Stimulated activated naive CD4-positive, alpha-beta T cell (primary cell): ENCODE measurements at regions not wholly inside any gene's neighbourhood (a gene's known extent, or its start where the extent isn't known, plus 50 kb on each side); places are given as distances from the start of the nearest gene placed in this dataset.

Source experiments
- DNase-seq, 6 experiments: peaks; one replicate each; lab custom pipeline; 2025; lab: John Stamatoyannopoulos, UW

DNA sequence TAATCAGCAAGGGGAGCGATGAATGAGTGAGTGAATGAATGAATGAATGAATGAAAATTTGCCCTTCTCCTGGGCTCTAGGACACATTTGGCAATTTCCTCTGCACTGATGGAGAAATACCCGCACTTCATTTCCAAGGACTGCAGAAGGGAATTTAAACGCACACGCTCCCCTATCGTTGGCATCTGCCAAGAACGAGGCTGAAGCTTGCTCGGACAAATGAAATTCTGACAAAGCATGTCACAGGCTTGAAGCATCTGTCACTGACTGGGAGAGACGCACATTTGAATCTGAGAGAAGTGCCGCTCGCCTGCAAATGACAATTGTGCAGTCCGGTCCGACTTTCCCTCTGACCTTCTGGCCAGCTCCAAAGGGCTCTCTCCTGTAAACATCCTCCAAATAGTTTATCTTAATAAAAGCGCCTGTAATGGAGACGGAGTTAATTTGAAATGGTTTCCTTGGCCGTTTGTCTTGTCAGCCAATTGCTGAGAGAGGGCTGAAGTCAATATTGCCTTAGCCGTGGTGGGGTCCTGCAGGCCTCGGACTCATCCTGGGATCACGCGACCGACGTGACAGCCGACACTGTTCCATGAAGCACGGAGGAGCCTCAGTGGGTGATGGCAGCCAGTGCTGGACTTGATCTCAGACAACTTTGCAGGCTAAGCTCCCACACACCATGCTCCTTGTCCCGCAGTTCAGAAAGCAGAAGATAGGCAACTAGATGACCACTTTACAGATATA, 260.7 kb downstream of the MN1 start:
- DNase-seq, result no peak

DNA sequence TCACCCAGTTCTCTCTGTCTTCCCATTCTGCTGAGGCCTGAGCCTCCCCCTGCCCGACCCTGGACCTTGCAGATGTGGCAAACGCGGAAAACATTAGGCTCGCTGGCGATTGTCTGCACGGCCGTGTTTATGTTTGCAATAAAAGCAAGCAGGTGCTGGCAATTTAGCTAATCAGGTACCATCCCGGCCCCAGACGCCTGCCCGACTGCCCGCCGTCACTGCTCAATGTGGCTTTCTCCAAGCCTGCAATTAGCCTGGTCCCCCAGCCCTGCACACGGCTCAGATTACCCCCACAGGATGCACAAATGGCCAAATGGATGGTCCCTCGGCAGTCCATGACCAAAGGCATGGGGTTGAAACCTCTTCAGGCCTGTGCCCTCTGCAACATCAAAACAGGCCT, 259.7 kb downstream of the MN1 start:
- DNase-seq, result no peak

DNA sequence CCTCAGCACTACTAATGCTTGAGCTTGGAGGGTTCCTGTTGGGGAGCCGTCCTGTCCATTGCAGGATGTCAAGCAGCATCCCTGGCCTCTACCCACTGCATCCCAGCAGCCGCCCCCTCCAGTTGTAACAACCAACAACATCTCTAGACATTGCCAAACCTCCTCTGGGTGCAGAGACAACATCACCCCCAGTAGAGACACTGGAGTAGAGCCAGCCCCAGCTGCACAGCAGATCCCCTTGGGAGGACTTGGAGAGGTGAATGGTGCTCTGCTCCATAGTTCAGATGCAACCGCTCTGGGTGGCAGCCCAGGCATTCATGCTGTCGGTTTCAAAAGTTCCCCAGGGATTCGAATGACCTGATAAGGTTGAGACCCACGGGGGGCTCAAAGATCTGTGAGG, 259.0 kb downstream of the MN1 start:
- no peak for DNase-seq

DNA sequence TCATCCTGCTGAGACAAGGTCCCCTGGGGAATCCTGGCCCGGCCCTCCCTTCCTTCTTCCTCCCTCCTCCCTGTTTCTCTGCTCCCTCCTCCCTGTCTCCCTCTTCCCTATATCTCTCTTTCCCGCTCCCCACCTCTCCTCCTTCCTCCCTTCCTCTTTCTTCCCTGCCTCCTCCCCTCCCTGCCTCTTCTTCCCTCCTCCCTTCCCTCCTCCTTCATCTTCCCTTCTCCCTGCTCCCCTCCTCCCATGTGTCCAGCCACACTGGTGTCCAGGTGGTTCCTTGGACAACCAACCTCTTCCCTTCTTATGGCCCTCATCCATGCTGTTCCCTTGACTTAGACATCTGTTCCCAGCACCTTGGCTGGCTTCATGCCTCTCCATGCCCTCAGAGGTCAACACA, 258.1 kb downstream of the MN1 start:
- no peak for DNase-seq

DNA sequence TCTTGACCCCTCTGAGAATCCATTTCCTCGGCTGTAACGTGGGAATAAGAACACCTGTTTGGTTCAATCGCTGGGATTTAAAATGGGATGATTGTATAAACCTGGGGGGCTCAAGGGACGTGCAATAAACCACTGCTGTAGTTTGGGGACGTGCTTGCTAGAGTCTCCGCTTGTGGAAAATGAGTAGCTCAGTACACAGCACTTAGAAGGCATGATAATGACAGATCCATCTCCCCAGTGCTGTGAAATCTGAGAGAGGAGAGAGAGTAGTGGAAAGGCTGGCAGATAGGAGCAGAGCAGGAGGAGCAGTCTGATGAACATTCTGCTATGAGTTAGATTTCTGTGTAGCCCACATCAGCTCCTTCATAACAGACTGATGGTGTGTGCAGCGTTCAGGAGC, 256.5 kb downstream of the MN1 start:
- no peak for DNase-seq

DNA sequence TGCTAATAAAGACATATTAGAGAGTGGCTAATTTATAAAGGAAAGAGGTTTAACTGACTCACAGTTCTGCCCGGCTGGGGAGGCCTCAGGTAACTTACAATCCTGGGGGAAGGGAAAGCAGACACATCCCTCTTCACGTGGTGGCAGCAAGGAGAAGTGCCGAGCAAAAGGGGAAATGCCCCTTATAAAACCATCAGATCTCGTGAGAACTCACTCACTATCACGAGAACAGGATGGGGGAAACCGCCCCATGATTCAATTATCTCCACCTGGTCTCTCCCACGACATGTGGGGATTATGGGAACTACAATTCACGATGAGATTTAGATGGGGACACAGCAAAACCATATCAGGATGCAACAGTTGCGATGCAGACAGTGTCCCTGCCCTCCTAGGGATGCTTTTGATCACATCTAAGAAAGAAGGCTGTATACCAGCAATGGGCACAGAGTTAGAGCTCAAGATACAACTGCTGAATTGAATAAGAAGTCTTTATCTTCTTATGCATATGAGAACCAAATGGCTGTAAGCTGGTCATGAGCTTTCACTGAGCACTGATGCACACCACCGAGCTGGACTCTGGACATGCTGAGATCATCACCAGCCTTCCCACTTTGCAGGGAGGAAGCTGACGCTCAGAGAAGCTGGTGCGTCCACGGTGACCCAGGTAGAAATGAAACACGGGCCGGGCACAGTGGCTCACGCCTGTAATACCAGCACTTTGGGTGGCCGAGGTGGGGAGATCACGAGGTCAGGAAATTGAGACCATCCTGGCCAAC, 255.2 kb downstream of the MN1 start:
- DNase-seq, result no peak

DNA sequence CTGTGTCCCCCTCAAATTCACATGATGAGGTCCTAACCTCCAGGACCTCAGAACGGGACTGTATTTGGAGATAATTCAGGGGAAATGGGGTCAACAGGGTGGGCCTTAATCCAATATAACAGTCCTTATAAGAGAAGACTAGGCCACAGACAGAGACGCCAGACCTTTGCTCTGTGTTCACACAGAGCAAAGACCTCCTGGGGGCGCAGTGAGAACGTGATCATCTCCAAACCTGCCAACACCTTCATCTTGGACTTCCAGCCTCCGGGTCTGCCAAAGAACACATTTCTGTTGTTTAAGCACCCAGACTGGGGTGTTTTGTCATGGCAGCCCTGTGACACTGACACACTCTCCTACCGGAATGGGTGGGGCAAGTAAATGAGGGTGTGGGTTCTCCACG, 250.2 kb downstream of the MN1 start:
- no peak for DNase-seq

DNA sequence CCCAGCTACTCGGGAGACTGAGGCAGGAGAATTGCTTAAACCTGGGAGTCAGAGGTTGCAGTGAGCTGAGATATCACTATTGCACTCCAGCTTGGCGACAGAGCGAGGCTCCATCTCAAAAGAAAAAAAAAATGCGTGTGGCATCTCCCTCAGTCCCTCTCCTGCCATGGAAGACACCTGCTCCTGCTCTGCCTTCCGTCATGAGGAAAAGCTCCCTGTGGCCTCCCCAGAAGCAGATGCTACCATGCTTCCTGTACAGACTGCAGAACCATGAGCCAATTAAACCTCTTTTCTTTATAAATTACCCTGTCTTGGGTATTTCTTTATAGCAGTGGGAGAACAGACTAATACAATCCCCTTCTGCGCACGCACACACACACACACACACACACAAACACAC, 249.4 kb downstream of the MN1 start:
- no peak for DNase-seq

DNA sequence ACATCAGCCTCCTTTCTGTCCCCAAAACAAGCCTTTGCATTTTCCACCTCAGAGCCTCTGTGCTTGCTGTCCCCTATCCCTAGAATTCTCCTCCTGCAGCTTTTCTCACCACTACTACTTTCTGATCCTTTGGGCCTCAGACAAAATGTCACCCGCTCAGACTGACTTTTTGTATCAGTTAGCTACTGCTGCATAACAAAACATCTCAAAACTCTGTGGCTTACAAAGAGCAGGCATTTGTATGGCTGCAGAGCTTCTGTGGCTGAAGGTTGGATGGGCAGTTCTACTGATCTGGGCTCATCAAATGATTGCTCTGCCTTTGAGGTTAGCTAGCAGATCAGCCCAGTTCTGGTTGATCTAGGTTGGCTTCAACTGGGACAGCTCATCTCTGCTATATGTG, 248.7 kb downstream of the MN1 start:
- no peak for DNase-seq

DNA sequence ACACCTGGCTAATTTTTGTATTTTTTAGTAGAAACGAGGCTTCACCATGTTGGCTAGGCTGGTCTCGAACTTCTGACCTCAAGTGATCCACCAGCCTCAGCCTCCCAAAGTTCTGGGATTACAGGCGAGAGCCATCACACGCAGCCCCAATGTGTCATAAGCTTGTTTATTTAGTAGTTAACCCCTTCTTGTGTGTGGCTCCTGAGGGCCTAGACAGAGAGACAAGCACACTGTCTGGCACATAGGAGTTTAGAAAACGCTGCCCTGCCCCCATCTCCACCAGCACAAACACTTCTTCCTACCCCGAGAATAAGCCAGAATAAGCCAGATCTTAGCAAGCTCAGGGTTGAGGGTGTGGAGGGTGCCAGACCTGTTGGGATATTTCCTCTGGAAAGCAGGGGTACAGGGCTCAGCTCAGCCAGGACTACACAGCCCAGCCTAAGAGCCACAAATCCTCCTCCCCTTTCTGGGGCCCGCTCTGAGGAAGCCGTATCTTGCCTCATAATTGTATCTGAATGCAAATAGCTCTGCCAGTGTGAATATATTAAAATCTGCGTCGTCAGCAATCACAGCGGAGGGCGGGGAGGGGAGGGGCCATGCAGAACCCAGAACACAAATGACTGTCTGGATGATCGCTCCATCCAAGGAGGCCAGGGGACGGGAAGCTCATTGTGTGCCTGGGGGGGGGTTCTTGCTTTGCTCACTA, 247.3 kb downstream of the MN1 start:
- no peak for DNase-seq

DNA sequence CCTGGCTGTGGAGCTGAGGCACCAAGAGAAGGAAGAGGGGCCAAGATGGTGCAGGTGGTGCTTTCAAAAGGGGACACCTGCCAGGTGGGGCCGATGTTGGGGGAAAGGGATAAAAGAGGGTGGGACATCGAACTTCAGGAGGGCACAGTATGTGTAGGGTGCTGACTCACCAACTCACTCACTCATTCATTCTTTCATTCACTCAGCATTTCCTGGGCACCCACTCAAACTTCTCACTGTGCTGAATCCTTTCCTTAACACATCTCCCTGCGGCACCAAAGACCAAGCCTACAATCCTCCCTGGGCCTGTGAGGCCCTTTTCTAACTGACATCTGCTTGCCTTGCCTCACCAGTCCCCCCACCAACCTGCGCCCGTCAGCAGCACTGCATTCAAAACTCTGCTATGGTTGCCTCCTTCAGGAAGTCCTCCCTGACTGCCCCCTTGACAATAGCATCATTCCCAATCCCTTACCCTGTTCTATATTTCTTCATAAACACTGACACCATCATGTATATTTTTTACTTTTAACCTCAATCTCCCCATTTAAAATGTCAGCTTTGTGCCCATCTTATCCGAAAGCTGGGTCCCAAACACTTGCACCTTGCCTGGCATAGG, 246.6 kb downstream of the MN1 start:
- DNase-seq, result no peak

DNA sequence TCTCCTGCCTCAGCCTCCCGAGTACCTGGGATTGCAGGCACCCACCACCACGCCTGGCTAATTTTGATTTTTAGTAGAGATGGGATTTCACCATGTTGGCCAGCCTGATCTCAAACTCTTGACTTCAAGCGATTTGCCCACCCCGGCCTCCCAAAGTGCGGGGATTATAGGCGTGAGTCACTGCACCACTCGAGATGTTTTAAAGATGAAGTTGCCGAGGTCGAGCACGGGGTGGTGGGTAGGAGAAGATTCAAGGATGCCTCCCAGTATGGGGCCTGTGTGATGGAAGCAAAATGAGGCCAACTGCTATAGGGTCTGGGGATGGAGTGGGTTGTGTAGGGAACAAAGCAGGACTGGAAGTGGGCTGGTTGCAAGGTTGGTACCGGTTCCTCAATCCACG, 245.2 kb downstream of the MN1 start:
- no peak for DNase-seq

DNA sequence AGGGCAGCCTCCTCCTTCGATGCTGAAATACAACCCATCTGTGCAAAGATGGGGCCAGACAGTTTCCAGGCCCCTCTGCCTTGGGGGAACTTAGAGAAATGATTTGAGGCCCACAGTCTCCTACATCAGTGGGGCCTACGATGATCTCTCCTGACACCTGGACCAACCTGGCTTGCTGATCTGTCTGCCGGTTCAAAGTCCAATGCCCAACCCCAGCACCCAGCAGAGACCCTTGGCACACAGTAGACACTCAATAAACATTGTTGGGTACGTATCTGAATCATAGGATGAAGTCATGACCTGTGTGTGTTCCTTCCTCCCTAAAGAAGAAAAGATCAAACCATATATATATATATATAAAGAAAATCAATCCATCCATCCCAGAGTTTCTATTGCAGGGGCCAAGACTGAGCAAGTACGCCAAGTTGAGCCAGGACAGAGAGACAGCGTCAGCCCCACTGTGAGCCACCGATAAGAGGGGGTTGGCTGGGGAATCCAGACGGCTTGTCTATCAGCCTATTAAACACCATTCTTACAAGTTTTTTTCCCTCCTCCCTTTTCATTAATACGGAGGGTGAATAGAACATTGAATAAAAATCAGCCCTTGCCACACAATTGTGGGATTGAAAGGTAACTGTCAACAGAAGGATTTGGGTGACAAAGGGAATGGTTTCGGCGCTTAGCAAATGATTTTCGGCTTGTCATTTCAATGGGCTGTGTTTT, 244.1 kb downstream of the MN1 start:
- no peak for DNase-seq

DNA sequence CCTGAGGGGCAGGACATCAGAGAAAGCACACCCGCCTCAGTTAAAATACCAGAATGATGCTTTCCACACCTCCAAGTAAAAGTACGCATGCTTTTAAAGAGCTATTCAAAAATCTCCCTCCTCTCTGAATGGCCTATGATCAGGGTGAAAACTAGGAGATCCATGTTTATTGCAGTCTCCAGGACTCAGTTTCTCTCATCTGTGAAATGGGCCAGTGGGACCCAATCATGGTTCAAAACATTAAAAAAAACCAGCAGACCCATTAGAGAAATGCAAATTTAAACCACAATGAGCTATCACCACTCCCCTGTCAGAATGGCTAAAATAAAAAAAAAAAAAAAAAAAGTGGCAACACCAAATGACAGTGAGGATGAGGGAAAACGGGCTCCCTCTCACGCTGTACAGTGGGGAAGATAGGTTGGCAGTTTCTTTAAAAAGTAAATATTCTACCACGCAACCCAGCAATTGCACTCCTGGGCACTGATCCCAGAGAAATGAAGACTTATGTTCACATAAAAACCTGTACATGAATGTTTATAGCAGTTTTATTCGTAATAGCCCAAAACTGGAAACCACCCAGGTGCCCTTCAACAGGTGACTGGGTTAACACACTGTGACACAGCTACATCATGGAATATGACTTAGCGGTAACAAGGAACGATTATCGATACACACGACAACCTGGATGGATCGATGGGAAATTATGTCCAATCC, 242.7 kb downstream of the MN1 start:
- DNase-seq, result no peak

DNA sequence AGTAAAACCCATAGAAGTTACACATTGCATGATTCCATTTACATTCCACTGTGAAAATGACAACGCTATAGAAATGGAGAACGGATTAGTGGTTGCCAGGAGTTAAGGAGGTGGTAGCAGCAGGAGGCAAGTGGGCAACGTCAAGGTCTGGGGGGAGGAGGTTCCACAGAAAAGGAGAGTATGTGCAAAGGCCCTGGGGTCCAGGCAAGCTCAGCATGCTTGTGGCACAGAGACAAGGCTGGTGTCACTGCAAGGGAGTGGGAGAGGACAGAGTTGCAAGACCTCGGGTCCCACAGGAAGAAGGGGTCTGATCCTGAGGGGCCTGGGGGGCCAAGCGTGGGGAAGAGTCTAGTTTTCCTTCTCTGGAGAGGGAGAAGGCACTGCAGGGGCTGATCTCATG, 240.8 kb downstream of the MN1 start:
- DNase-seq, result no peak

DNA sequence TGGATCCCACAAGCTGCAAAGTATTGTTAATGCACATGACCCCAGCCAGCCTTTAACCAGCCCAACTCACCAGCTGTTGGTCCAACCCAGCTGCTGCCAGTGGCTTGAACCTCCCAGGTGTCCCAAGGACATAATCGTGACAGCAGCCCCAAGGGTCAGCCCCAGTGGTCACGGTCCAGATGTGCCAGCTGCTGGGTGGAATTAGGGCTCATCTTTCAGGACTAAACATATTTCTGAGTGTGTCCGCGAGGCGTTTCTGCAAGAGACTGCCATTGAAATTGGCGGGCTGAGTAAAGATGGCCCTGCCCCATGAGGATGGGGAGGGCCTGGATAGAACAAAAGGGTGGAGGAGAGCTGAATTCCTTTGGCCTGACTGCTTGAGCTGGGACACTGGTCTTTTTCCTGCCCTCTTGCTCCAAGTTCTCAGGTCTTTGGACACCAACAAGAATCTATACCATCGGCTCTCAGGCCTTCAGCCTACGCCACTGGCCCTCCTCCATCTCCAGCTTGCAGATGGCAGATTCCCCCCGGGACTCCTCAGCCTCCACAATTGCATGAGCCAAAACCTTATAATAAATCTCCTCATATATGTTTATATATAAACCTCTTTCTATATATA, 240.2 kb downstream of the MN1 start:
- no peak for DNase-seq

DNA sequence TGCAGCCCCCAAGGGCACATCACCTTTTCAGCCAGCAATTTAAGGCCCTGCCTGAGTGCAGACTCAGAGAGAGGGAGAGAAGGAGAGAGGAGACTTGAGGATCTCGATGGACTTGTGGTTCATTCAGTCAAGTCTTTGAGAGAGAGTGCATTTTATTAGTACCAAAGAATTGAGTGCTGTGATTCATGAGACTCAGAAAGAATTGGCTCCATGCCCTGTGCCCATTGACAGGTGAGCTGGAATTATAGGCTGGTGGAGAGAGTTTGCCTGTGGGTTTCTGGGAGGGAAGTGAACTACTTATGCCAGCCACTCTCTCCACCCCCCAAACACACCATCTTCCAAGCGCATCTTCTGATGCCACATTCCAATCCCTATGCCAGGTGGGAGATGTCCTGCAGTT, 236.8 kb downstream of the MN1 start:
- DNase-seq, result no peak

DNA sequence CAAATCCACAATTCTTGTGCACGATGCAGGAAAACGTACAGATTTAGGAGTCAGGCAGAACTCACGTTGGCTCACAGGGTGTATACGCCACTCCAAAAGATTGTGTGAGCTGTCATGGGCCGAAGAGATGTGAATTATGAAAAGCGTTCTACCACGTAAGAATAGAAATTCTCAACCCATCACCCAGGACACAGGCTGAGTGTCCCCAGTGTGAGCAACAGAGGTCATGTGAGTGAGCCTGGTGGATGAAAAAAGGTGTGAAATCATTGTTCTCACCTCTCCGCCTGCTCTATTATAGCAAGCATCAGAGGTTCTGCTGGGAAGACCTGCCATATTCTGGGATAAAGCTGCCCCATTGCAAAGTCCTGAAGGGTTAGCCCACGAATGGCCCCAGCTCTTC, 235.0 kb downstream of the MN1 start:
- DNase-seq, result no peak

DNA sequence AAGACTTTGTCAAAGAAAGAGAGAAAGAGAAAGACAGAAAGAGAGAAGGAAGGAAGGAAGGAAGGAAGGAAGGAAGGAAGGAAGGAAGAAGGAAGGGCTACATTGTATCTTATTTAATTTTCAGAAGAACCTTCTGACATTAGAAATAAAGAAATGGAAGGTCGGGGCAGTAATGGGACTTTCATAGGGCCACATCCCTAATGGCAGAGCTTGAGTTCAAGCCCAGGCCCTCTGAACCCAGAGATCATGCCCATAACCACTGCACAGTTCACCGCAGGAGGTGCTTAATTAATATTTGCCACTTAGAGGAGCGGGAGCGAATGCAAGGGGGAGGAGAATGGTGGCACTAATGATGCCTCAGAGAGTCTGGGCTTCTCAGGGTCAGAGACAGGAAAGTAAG, 233.3 kb downstream of the MN1 start:
- DNase-seq, result no peak

DNA sequence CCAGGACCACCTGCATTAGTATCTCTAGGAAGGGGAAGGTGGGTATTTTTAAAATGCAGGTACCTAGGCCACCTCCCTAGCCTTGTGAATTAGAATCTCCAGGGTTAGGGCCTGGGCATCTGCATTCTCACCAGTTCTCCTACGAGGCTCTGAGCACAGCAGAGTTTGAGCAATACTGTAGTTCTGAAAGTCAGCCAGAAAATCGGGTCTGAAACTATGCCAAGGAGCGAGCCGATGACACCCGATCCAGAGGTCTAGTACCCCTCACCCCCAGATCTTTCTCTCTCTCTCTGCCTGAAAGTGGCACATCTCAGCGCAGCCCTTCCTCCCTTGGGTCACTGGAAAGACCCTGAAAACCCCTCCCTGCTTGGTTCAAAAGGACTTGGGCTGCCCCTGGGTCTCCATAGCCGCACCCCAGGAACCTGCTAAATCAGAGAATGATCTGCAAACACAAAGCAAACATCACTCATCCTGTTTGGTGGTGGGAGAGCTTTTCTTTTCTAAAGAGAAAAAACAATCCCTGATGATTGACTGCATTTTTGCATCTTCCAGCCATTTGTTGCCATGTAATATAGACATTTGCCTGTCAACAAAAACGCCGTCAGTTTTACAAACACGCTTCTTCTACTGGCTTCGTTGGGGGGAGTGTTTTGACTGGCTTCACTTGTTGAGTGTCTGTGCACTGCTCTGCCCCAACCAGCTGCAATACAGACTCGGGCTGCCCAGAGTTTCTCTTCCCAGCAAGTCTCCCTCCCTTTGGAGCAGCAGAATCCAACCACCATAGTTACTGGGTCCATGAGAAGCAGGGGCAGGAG, 229.9 kb downstream of the MN1 start:
- DNase-seq, result no peak
